ENCODE measurements at regions not wholly inside any gene's neighbourhood (a gene's known extent, or its start where the extent isn't known, plus 50 kb on each side); places are given as distances from the start of the nearest gene placed in this dataset.

- TF ChIP-seq EZH2phosphoT487 (IDR thresholded peaks at IDR 0.05; ENCODE audit: borderline replicate concordance) (no peak), CTCF (IDR thresholded peaks at IDR 0.05 in 2 of 3, conservative IDR thresholded peaks at IDR 0.05 in 1 of 3; ENCODE audit: borderline replicate concordance in 1 of 3, insufficient read depth in 1 of 3, low read depth in 2 of 3, low read length in 2 of 3) (no peak), YY1 (IDR thresholded peaks at IDR 0.05; ENCODE audit: extremely low read depth, insufficient replicate concordance, low read depth, low read length) (no peak), ZFX (IDR thresholded peaks at IDR 0.05) (no peak), EGR1 (IDR thresholded peaks at IDR 0.05; ENCODE audit: low read depth) (no peak), RAD21 (IDR thresholded peaks at IDR 0.05; ENCODE audit: low read depth) (no peak), ELF1 (IDR thresholded peaks at IDR 0.05; ENCODE audit: borderline replicate concordance, low read depth) (no peak), EZH2 (IDR thresholded peaks at IDR 0.05) (no peak), SRF (IDR thresholded peaks at IDR 0.05; ENCODE audit: low read depth) (no peak), MAX (IDR thresholded peaks at IDR 0.05) (no peak), ZNF274 (IDR thresholded peaks at IDR 0.05; ENCODE audit: low read depth, low read length) (no peak), REST (IDR thresholded peaks at IDR 0.05; ENCODE audit: low read depth) (no peak)
Measured at GRCh38 chr11:38155856-38156255, 1557.8 kb upstream of the RAG2 start.
